ENCODE measurements at regions not wholly inside any gene's neighbourhood (a gene's known extent, or its start where the extent isn't known, plus 50 kb on each side); places are given as distances from the start of the nearest gene placed in this dataset.
"Not testable (repeated sequence)": the region's sequence is repeated elsewhere in the genome, so short reads cannot be mapped to it uniquely, and the experiment has no call there.

- not testable (repeated sequence) for TF ChIP-seq CTCF, POLR2A (IDR thresholded peaks at IDR 0.05)
Observed at GRCh38 chr22:17283865-17284264, 64.6 kb upstream of the ADA2 start.

Measured in lower leg skin (tissue), 3 donors.